Stimulated activated CD8-positive, alpha-beta memory T cell treated with anti-CD3 and anti-CD28 coated beads, Interleukin-4, amount 100 ng/mL, for 4 hours (primary cell): ENCODE measurements at regions not wholly inside any gene's neighbourhood (a gene's known extent, or its start where the extent isn't known, plus 50 kb on each side); places are given as distances from the start of the nearest gene placed in this dataset.
A peak's percentile ranks its signal among the peaks of the same experiment; 100 is the strongest.

Experiments
- DNase-seq, 2 donors: peaks; one replicate each; pipeline ENCODE4 v3.0.0-alpha.2; 2020; ENCODE audit warnings: low read depth in 2 of 2, low spot score in 1 of 2

GRCh38 chrX:79300856-79301255 is 66.3 kb downstream of the ITM2A start:
- DNase-seq, result no peak

DNA sequence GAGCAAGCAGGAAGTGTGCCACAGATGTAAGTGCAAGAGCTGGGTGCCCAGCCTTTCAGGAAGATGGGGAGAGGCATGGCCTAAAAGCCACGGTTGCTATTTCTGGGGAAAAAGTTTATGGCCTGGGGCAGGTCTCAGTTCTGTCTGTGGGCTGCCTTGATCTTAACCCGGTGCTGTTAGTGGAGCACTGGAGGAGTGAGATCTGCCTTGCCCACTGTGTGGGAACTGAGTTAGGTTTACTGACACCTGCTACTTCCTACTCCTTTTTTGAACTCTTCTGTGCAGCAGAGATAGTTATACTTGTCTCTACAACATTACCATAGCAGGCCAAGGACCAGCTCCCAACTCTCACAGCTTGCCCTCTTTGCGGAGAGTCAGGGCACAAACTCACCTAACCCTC is 76.5 kb downstream of the ITM2A start:
- DNase-seq, result no peak

- no peak for DNase-seq
Observed at GRCh38 chrX:79288733-79289132, 78.4 kb downstream of the ITM2A start.

- no peak for DNase-seq
Observed at GRCh38 chrX:79287724-79288123, 79.4 kb downstream of the ITM2A start.

DNA sequence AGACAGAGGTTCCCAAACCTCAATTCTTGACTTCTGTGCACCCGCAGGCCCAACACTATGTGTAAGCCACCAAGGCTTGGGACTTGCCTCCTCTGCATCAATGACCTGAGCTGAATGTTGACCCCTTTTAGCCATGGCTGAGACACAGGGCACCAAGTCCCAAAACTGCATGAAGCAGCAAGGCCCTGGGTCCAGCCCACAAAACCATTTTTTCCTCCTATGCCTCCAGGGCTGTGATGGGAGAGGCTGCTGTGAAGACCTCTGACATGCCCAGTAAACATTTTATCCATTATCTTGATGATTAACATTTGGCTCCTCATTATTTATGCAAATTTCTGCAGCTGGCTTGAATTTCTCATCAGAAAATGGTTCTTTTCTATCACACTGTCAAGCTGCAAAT is 85.4 kb downstream of the ITM2A start:
- DNase-seq, result no peak

DNA sequence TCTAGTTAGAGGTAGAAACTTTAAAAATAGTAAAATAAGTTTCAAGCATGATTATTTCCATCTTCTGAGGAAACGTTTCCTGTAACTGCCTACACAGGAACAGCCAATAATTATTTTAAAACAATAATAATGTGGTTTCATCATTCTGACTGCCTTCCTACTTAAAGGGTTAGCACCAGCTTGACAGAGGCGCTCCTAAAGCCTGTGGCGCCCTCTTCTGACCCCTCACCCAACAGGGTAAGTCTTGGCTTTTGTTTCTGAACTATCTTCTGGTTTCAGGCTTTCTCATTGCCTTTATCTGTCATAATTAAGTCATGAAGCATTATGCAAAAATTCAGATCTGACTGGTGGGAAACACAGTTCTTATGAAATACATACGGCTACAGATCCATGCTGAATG is 96.7 kb downstream of the ITM2A start:
- DNase-seq, result peak; percentile 31 to 55

DNA sequence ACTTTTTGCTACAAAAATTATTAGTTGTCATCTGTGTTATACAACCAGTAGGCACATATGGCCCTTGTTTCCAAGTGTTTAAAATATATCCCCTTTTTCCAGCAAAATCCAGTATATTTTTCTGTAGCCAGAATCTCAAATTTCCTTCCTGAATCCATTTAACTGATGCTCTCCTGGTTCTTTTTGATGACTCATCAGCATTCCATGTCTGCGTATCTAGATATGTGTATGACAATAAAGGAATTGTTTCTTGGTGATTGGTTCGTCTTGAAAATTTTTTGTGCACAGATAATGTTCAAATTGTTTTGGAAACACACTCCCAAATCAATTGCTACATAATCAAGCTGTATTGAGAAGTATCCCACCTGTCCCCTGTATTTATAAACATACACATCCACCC is 98.3 kb downstream of the ITM2A start:
- DNase-seq, result no peak

GRCh38 chrX:79266702-79267101 is 100.4 kb downstream of the ITM2A start:
- no peak for DNase-seq

DNA sequence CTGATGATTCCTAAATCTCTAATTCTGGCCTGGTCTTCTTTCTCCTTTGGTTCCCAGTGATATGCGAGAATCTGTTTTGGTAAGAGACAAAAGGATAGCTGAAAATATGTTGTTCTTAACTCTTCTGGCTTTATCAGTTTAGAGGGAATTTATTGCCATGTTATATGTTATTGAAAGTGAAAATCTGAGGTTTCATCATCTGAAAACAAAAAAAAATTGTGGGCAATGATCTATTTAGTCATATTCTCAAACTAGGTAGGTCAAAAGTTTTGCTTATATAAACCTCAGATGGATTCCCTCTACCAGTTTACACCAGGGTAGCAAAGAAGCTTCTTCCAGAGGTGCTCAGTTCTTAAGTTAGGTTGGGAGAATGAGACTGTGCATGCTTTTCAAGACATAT is 103.6 kb downstream of the ITM2A start:
- DNase-seq, result no peak

GRCh38 chrX:79259073-79259689 is 108.0 kb downstream of the ITM2A start:
- peak; percentile 3 to 12 for DNase-seq

DNA sequence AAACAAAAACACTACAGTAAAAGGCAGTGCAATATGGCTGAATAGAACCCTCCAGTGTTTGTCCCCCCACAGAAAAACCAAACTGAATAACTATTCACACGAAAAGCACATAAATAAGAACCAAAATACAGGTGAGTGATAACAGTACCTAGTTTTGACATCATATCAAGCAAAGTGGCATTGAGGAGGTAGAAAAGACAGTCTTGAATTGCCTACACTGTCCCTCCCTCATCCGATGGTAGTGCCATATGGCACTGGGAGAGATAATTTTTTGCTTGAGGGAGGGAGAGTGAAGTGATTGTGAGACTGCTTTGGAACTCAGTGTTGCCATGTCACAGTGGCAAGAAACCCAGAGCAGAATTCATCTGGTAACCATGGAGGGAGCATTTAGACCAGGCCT is 99.2 kb downstream of the GPR174 start:
- DNase-seq, result no peak

DNA sequence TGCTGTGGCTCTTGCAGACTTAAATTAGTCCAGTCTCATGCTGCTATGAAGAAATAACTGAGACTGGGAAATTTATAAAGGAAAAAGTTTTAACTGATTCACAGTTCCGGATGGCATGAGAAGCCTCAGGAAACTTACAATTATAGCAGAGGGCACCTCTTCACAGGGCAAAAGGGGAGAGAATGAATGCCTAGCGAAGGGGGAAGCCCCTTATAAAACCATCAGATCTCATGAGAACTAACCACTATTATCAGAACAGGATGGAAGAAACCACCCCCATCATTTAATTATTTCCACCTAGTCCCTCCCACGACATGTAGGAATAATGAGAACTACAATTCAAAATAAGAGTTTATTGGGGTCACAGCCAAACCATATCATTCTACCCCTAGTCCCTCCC is 91.4 kb downstream of the GPR174 start:
- DNase-seq, result no peak

DNA sequence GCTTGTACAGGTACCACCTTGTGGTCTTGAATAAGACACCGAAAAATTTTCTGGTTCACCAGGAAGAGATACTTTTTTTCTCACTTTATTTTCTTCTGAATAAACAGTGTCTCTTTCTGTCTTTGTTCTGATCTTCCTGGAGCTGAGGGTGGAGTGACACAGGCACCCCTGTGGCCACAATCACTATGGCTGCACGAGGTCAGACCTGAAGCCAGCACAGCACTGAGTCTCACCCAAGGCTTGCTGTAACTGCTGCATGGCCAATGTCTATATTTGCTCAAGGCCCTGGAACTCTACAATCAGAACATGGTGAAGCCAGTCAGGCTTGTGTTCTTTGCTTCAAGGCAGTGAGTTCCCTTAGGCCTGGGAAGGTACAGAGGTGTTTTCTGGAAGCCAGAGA is 87.2 kb downstream of the GPR174 start:
- no peak for DNase-seq
